ENCODE measurements at regions not wholly inside any gene's neighbourhood (a gene's known extent, or its start where the extent isn't known, plus 50 kb on each side); places are given as distances from the start of the nearest gene placed in this dataset.

GRCh38 chr9:13939701-13940490 lies 374.0 kb downstream of the NFIB start:
- H3K9ac ChIP-seq (ENCODE audit: low read depth in 1 of 2, low read length in 2 of 2), result no peak overlapping the region
- H3K27ac ChIP-seq (ENCODE audit: low read depth in 1 of 2, low read length in 2 of 2), result no peak overlapping the region
- no peaks in the 10 kb centered on the region for H3K36me3 ChIP-seq (ENCODE audit: control insufficient read depth in 4 of 4, insufficient read depth in 3 of 4, low read depth in 1 of 4, low read length in 3 of 4)
- TF ChIP-seq EGR1 (IDR thresholded peaks at IDR 0.05; ENCODE audit: low read depth in 2 of 2) (no peak), ATF3 (IDR thresholded peaks at IDR 0.05) (no peak), CTCF (IDR thresholded peaks at IDR 0.05; ENCODE audit: low read depth, low read length, missing input control) (no peak), TAF1 (conservative IDR thresholded peaks at IDR 0.05) (no peak), MAX (IDR thresholded peaks at IDR 0.05) (no peak), YY1 (IDR thresholded peaks at IDR 0.05) (no peak), FOXA1 (IDR thresholded peaks at IDR 0.05) (no peak), RXRA (IDR thresholded peaks at IDR 0.05) (no peak), RAD21 (IDR thresholded peaks at IDR 0.05) (no peak), HNF4G (IDR thresholded peaks at IDR 0.05) (no peak)
- no peaks in the 10 kb centered on the region for H3K9me3 ChIP-seq (ENCODE audit: control insufficient read depth in 4 of 4, low read length in 3 of 4)
- DNase-seq (ENCODE audit: low spot score), result no peak
- H3K4me3 ChIP-seq (ENCODE audit: low read depth in 1 of 3, low read length in 3 of 3), result no peak overlapping the region
- no peaks in the 10 kb centered on the region for H3K4me1 ChIP-seq (ENCODE audit: control insufficient read depth in 4 of 4, insufficient read depth in 4 of 4, low read length in 3 of 4)
- peaks cover 0 to 4% (median 2%) of the 10 kb centered on the region in 4 donors for H3K27me3 ChIP-seq (ENCODE audit: control insufficient read depth in 4 of 4, insufficient read depth in 4 of 4, low read length in 3 of 4)
- 77% methylated on average over 8 of the region's 8 CpGs for WGBS

GRCh38 chr9:13939134-13939533 lies 374.8 kb downstream of the NFIB start:
- no peak overlapping the region for H3K27ac ChIP-seq (ENCODE audit: low read depth in 1 of 2, low read length in 2 of 2)
- 56% methylated on average over 1 of the region's 1 CpG for WGBS
- H3K9ac ChIP-seq (ENCODE audit: low read depth in 1 of 2, low read length in 2 of 2), result no peak overlapping the region

More at GRCh38 chr9:13939134-13939533, 374.8 kb downstream of the NFIB start:
- Histone ChIP-seq H3K4me1 (ENCODE audit: control insufficient read depth in 4 of 4, insufficient read depth in 4 of 4, low read length in 3 of 4) (no peaks in the 10 kb centered on the region), H3K4me3 (ENCODE audit: low read depth in 1 of 3, low read length in 3 of 3) (no peak overlapping the region), H3K36me3 (ENCODE audit: control insufficient read depth in 4 of 4, insufficient read depth in 3 of 4, low read depth in 1 of 4, low read length in 3 of 4) (no peaks in the 10 kb centered on the region), H3K27me3 (ENCODE audit: control insufficient read depth in 4 of 4, insufficient read depth in 4 of 4, low read length in 3 of 4) (peaks cover 0 to 4% (median 2%) of the 10 kb centered on the region in 4 donors), H3K9me3 (ENCODE audit: control insufficient read depth in 4 of 4, low read length in 3 of 4) (no peaks in the 10 kb centered on the region)
- TF ChIP-seq CTCF (IDR thresholded peaks at IDR 0.05; ENCODE audit: low read depth, low read length, missing input control), result no peak
- no peak for TF ChIP-seq ZBTB33 (IDR thresholded peaks at IDR 0.05)
- TF ChIP-seq JUND (IDR thresholded peaks at IDR 0.05), result no peak
- no peak for TF ChIP-seq HNF4A (conservative IDR thresholded peaks at IDR 0.05)
- peak; percentile 32 to 41 for TF ChIP-seq RAD21 (IDR thresholded peaks at IDR 0.05)
- no peak for TF ChIP-seq HNF4G (IDR thresholded peaks at IDR 0.05)
- TF ChIP-seq MAX (IDR thresholded peaks at IDR 0.05), result no peak
- no peak for TF ChIP-seq REST (IDR thresholded peaks at IDR 0.05)
- peak; percentile 32 for TF ChIP-seq YY1 (IDR thresholded peaks at IDR 0.05)
- TF ChIP-seq NR2F2 (IDR thresholded peaks at IDR 0.05), result peak; percentile 15
- no peak for TF ChIP-seq FOXA1 (IDR thresholded peaks at IDR 0.05)
- no peak for TF ChIP-seq SP1 (IDR thresholded peaks at IDR 0.05)
- no peak for TF ChIP-seq TAF1 (conservative IDR thresholded peaks at IDR 0.05)
- no peak for TF ChIP-seq ATF3 (IDR thresholded peaks at IDR 0.05)
- TF ChIP-seq FOXA2 (IDR thresholded peaks at IDR 0.05), result no peak
- TF ChIP-seq EGR1 (IDR thresholded peaks at IDR 0.05; ENCODE audit: low read depth in 2 of 2), result no peak
- no peak for TF ChIP-seq RXRA (IDR thresholded peaks at IDR 0.05)
- no peak for DNase-seq (ENCODE audit: low spot score)
